ENCODE measurements at regions not wholly inside any gene's neighbourhood (a gene's known extent, or its start where the extent isn't known, plus 50 kb on each side); places are given as distances from the start of the nearest gene placed in this dataset.
A peak's percentile ranks its signal among the peaks of the same experiment; 100 is the strongest.

GRCh38 chr18:47574966-47575365, 323.5 kb upstream of the SKOR2 start:
- ATAC-seq: peak; percentile 68
- intact Hi-C loops (cut with DNase I, micrococcal nuclease): no loop called here

GRCh38 chr18:47571957-47572356, 320.5 kb upstream of the SKOR2 start:
- DNase-seq: no peak
- intact Hi-C loops (cut with DNase I, micrococcal nuclease): no loop called here
- ATAC-seq: no peak

More at GRCh38 chr18:47574966-47575365, 323.5 kb upstream of the SKOR2 start:
- no peak for DNase-seq

- DNase-seq (no peak), ATAC-seq (no peak)
- intact Hi-C loops (cut with DNase I, micrococcal nuclease): no loop called here
Observed at GRCh38 chr18:47566809-47567208, 315.3 kb upstream of the SKOR2 start.

GRCh38 chr18:47560723-47561715, 309.6 kb upstream of the SKOR2 start:
- DNase-seq (no peak), ATAC-seq (no peak)
- intact Hi-C loops (cut with DNase I, micrococcal nuclease): no loop called here

GRCh38 chr18:47558110-47558750, 306.8 kb upstream of the SKOR2 start:
- ATAC-seq: no peak
- intact Hi-C loops (cut with DNase I, micrococcal nuclease): no loop called here
- DNase-seq: no peak

- intact Hi-C loops (cut with DNase I, micrococcal nuclease): no loop called here
- DNase-seq (no peak), ATAC-seq (no peak)
Observed at GRCh38 chr18:47557160-47557559, 305.7 kb upstream of the SKOR2 start.

- DNase-seq: no peak
- ATAC-seq: no peak
- intact Hi-C loops (cut with DNase I, micrococcal nuclease): no loop called here
Observed at GRCh38 chr18:47552783-47553182, 301.3 kb upstream of the SKOR2 start.

GRCh38 chr18:47550611-47551010, 299.2 kb upstream of the SKOR2 start:
- intact Hi-C loops (cut with DNase I, micrococcal nuclease): no loop called here
- ATAC-seq (no peak), DNase-seq (no peak)

GRCh38 chr18:47549021-47549540, 297.6 kb upstream of the SKOR2 start:
- DNase-seq: no peak
- no peak for ATAC-seq
- intact Hi-C loops (cut with DNase I, micrococcal nuclease): no loop called here

GRCh38 chr18:47547539-47548202, 296.2 kb upstream of the SKOR2 start:
- DNase-seq (no peak), ATAC-seq (no peak)
- intact Hi-C loops (cut with DNase I, micrococcal nuclease): no loop called here

GRCh38 chr18:47545613-47546012, 294.2 kb upstream of the SKOR2 start:
- DNase-seq (no peak), ATAC-seq (peak; percentile 62)
- intact Hi-C loops (cut with DNase I, micrococcal nuclease): no loop called here

- intact Hi-C loops (cut with DNase I, micrococcal nuclease): no loop called here
- ATAC-seq (no peak), DNase-seq (no peak)
Observed at GRCh38 chr18:47543080-47543479, 291.6 kb upstream of the SKOR2 start.

- no peak for ATAC-seq
- intact Hi-C loops (cut with DNase I, micrococcal nuclease): no loop called here
- no peak for DNase-seq
Observed at GRCh38 chr18:47542551-47542950, 291.1 kb upstream of the SKOR2 start.

- intact Hi-C loops (cut with DNase I, micrococcal nuclease): no loop called here
- no peak for ATAC-seq
- no peak for DNase-seq
Observed at GRCh38 chr18:47531717-47532116, 280.3 kb upstream of the SKOR2 start.

- DNase-seq: no peak
- intact Hi-C loops (cut with DNase I, micrococcal nuclease): no loop called here
- no peak for ATAC-seq
Observed at GRCh38 chr18:47530695-47531094, 279.2 kb upstream of the SKOR2 start.

- ATAC-seq (no peak), DNase-seq (no peak)
- intact Hi-C loops (cut with DNase I, micrococcal nuclease): no loop called here
Observed at GRCh38 chr18:47528343-47528742, 276.9 kb upstream of the SKOR2 start.

- DNase-seq: no peak
- ATAC-seq: no peak
- intact Hi-C loops (cut with DNase I, micrococcal nuclease): no loop called here
Observed at GRCh38 chr18:47526147-47526546, 274.7 kb upstream of the SKOR2 start.

GRCh38 chr18:47522359-47522758, 270.9 kb upstream of the SKOR2 start:
- peak; percentile 39 for ATAC-seq
- DNase-seq: no peak
- intact Hi-C loops (cut with DNase I, micrococcal nuclease): no loop called here

- no peak for DNase-seq
- ATAC-seq: no peak
- intact Hi-C loops (cut with DNase I, micrococcal nuclease): no loop called here
Observed at GRCh38 chr18:47520263-47520662, 268.8 kb upstream of the SKOR2 start.

GRCh38 chr18:47519706-47520105, 268.2 kb upstream of the SKOR2 start:
- intact Hi-C loops (cut with DNase I, micrococcal nuclease): no loop called here
- DNase-seq: no peak
- ATAC-seq: no peak

Data from left colon (tissue), 2 donors.